ENCODE measurements at regions not wholly inside any gene's neighbourhood (a gene's known extent, or its start where the extent isn't known, plus 50 kb on each side); places are given as distances from the start of the nearest gene placed in this dataset.

DNA sequence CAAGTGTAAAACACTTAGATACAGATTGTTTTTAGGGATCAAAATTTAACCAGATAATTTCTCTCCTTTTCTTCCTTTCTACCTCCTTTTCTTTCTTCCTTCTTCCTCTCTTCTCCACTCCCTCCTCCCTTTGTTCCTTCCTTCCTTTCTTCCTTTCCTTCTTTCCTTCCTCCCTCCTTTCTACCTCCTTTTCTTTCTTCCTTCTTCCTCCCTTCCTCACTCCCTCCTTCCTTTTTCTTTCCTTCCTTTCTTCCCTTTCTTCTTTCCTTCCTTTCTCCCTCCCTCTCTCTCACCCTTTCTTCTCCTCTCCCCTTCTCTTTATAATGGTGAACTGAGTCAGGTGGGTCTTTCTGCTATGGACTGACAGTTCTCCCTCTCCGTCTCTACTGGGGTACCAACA is 397.5 kb upstream of the CDH11 start (continued):
- TF ChIP-seq, protein P1, sequence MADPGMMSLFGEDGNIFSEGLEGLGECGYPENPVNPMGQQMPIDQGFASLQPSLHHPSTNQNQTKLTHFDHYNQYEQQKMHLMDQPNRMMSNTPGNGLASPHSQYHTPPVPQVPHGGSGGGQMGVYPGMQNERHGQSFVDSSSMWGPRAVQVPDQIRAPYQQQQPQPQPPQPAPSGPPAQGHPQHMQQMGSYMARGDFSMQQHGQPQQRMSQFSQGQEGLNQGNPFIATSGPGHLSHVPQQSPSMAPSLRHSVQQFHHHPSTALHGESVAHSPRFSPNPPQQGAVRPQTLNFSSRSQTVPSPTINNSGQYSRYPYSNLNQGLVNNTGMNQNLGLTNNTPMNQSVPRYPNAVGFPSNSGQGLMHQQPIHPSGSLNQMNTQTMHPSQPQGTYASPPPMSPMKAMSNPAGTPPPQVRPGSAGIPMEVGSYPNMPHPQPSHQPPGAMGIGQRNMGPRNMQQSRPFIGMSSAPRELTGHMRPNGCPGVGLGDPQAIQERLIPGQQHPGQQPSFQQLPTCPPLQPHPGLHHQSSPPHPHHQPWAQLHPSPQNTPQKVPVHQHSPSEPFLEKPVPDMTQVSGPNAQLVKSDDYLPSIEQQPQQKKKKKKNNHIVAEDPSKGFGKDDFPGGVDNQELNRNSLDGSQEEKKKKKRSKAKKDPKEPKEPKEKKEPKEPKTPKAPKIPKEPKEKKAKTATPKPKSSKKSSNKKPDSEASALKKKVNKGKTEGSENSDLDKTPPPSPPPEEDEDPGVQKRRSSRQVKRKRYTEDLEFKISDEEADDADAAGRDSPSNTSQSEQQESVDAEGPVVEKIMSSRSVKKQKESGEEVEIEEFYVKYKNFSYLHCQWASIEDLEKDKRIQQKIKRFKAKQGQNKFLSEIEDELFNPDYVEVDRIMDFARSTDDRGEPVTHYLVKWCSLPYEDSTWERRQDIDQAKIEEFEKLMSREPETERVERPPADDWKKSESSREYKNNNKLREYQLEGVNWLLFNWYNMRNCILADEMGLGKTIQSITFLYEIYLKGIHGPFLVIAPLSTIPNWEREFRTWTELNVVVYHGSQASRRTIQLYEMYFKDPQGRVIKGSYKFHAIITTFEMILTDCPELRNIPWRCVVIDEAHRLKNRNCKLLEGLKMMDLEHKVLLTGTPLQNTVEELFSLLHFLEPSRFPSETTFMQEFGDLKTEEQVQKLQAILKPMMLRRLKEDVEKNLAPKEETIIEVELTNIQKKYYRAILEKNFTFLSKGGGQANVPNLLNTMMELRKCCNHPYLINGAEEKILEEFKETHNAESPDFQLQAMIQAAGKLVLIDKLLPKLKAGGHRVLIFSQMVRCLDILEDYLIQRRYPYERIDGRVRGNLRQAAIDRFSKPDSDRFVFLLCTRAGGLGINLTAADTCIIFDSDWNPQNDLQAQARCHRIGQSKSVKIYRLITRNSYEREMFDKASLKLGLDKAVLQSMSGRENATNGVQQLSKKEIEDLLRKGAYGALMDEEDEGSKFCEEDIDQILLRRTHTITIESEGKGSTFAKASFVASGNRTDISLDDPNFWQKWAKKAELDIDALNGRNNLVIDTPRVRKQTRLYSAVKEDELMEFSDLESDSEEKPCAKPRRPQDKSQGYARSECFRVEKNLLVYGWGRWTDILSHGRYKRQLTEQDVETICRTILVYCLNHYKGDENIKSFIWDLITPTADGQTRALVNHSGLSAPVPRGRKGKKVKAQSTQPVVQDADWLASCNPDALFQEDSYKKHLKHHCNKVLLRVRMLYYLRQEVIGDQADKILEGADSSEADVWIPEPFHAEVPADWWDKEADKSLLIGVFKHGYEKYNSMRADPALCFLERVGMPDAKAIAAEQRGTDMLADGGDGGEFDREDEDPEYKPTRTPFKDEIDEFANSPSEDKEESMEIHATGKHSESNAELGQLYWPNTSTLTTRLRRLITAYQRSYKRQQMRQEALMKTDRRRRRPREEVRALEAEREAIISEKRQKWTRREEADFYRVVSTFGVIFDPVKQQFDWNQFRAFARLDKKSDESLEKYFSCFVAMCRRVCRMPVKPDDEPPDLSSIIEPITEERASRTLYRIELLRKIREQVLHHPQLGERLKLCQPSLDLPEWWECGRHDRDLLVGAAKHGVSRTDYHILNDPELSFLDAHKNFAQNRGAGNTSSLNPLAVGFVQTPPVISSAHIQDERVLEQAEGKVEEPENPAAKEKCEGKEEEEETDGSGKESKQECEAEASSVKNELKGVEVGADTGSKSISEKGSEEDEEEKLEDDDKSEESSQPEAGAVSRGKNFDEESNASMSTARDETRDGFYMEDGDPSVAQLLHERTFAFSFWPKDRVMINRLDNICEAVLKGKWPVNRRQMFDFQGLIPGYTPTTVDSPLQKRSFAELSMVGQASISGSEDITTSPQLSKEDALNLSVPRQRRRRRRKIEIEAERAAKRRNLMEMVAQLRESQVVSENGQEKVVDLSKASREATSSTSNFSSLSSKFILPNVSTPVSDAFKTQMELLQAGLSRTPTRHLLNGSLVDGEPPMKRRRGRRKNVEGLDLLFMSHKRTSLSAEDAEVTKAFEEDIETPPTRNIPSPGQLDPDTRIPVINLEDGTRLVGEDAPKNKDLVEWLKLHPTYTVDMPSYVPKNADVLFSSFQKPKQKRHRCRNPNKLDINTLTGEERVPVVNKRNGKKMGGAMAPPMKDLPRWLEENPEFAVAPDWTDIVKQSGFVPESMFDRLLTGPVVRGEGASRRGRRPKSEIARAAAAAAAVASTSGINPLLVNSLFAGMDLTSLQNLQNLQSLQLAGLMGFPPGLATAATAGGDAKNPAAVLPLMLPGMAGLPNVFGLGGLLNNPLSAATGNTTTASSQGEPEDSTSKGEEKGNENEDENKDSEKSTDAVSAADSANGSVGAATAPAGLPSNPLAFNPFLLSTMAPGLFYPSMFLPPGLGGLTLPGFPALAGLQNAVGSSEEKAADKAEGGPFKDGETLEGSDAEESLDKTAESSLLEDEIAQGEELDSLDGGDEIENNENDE (IDR thresholded peaks at IDR 0.05; ENCODE audit: insufficient replicate concordance, low read length): no peak
- TF ChIP-seq JUND (IDR thresholded peaks at IDR 0.05; ENCODE audit: low read length): no peak
- no peak for TF ChIP-seq KDM1A (IDR thresholded peaks at IDR 0.05; ENCODE audit: borderline replicate concordance, low read length)
- no peak for TF ChIP-seq POLR2A (IDR thresholded peaks at IDR 0.05; ENCODE audit: control extremely low read depth in 1 of 2, low read depth in 2 of 2, low read length in 2 of 2)
- TF ChIP-seq PHF8 (conservative IDR thresholded peaks at IDR 0.05; ENCODE audit: low read depth, low read length): no peak
- TF ChIP-seq CBX5 (IDR thresholded peaks at IDR 0.05; ENCODE audit: low read depth, low read length): no peak
- no peak for TF ChIP-seq TAF7 (optimal IDR thresholded peaks at IDR 0.05; ENCODE audit: borderline replicate concordance, low read depth, low read length)
- no peak for TF ChIP-seq ZNF274 (IDR thresholded peaks at IDR 0.05; ENCODE audit: borderline replicate concordance, extremely low read depth, low read length)
- no peak for TF ChIP-seq RXRA (IDR thresholded peaks at IDR 0.05; ENCODE audit: insufficient read depth, low read depth, low read length)
- TF ChIP-seq SIX5 (IDR thresholded peaks at IDR 0.05; ENCODE audit: low read depth, low read length): no peak
- no peak for TF ChIP-seq SUZ12 (IDR thresholded peaks at IDR 0.05; ENCODE audit: low read length)
- TF ChIP-seq BACH1 (IDR thresholded peaks at IDR 0.05; ENCODE audit: low read length): no peak
- TF ChIP-seq, protein P2, sequence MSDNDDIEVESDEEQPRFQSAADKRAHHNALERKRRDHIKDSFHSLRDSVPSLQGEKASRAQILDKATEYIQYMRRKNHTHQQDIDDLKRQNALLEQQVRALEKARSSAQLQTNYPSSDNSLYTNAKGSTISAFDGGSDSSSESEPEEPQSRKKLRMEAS (IDR thresholded peaks at IDR 0.05): no peak

All from H1 (cell line).